Gastroesophageal sphincter (tissue), 4 donors: ENCODE measurements at regions not wholly inside any gene's neighbourhood (a gene's known extent, or its start where the extent isn't known, plus 50 kb on each side); places are given as distances from the start of the nearest gene placed in this dataset.

Experiments
- ATAC-seq: fragments of 150-250 bp; one replicate; pipeline ENCODE4 v1.9.1; 2016; ENCODE audit warnings: mild to moderate bottlenecking, moderate library complexity
- H3K27ac ChIP-seq, 4 donors: fragments of 200-600 bp; sonication (generic) in 3 of 4; 1 replicate in 3 of 4; 2 replicates in 1 of 4; pipeline ENCODE4 v1.5.1; 2016 to 2019
- H3K27me3 ChIP-seq: fragments of 200-600 bp; sonication (generic); one replicate; pipeline ENCODE4 v1.5.1; 2019
- H3K36me3 ChIP-seq, 2 donors: fragments of 200-600 bp; sonication (generic); one replicate each; pipeline ENCODE4 v1.5.1; 2019; ENCODE audit warnings: control low read depth in 1 of 2
- H3K4me1 ChIP-seq, 3 donors: fragments of 200-600 bp; sonication (generic); 1 replicate in 2 of 3; 2 replicates in 1 of 3; pipeline ENCODE4 v1.5.1; 2016 to 2019; ENCODE audit warnings: control low read depth in 2 of 3
- H3K4me3 ChIP-seq, 2 donors: fragments of 200-600 bp; sonication (generic); one replicate each; pipeline ENCODE4 v1.5.1; 2019; ENCODE audit warnings: mild to moderate bottlenecking in 1 of 2, moderate library complexity in 1 of 2
- H3K9me3 ChIP-seq, 3 donors: fragments of 200-600 bp; sonication (generic); one replicate each; pipeline ENCODE4 v1.5.1; 2017 to 2019; ENCODE audit warnings: control low read depth in 2 of 3
- EP300 ChIP-seq: sonication (generic); formaldehyde crosslinking; IDR thresholded peaks from one replicate; pipeline ENCODE4 v1.6.1; 2017; ENCODE audit warnings: antibody characterized with exemption, mild to moderate bottlenecking
- POLR2A ChIP-seq, 2 donors: fragments of 450-650 bp; IDR thresholded peaks; one replicate each; pipeline ENCODE4 v1.6.1; 2017; ENCODE audit warnings: antibody characterized with exemption in 2 of 2, mild to moderate bottlenecking in 2 of 2, moderate library complexity in 1 of 2
- POLR2AphosphoS5 ChIP-seq: sonication (generic); formaldehyde crosslinking; IDR thresholded peaks from one replicate; pipeline ENCODE4 v1.6.1; 2017; ENCODE audit warnings: antibody characterized with exemption
- WGBS, 2 donors: methylation state at CpG; one replicate each; pipeline ENCODE4 v1.1.5; 2018; ENCODE audit warnings: low coverage in 1 of 2; 5-methylcytosine and 5-hydroxymethylcytosine counted together
- TF ChIP-seq, protein P1 (sequence below), 4 experiments: fragments of 200-600 bp in 2 of 4; fragments of 450-650 bp in 2 of 4; sonication (generic) in 1 of 4; IDR thresholded peaks; one replicate each; pipeline ENCODE4 v1.5.1; 2017 to 2019; ENCODE audit warnings: antibody characterized with exemption in 4 of 4, mild to moderate bottlenecking in 2 of 4, moderate library complexity in 2 of 4

DNA sequence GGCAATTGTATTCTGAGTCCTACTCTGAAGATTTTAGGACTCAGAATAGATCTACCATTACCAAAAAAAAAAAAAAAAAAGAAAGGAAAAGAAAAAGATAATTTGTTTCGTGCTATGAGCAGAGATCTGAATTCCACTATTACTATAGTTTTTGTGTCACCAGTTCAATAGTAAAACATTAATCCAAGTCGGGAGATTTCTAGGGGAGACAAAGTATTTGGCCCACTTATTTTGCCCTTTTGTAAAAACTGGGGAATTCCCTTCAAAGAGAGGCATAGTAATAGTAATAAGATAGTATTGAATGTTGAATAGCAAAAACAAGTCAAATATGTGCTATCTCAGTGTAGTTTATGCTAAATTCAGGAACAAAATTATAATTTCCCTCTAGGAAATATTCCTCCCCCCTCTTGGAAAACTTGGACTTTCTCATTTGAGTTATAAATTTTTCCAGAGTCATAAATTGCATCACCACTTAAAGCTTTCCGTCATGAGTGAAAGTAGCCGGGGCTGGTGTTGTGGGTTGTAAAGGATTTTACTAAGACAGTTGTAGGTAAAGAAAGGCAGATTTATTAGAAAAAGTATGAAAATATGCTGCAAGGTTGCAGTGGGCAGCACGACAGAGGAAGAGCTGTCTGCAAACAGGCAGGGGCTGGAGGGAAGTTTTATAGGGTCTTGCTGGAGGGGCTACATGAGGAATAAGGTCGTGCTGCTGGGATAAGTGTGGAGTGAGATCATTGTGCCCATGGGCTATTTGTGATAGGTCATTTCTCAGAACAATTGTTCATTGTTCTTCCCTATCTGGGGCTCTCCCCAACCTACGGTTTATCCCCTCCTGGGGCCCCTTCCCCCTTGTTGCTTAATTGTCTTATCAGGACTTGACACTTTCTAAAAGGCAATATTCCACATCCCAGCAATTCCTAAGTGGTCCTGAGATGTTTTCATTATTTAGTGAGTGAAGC, 1009.9 kb downstream of the PLA2G4A start:
- H3K36me3 ChIP-seq: no peaks in the 10 kb centered on the region
- no peaks in the 10 kb centered on the region for H3K4me1 ChIP-seq
- H3K27ac ChIP-seq: no peak overlapping the region
- H3K27me3 ChIP-seq: no peaks in the 10 kb centered on the region
- WGBS, 2 donors: 59 to 70% methylated on average over 7 of the region's 7 CpGs
- peaks cover 0 to 6% (median 0%) of the 10 kb centered on the region in 3 donors for H3K9me3 ChIP-seq
- TF ChIP-seq POLR2AphosphoS5 (no peak), POLR2A (IDR thresholded peaks at IDR 0.05) (no peak), EP300 (no peak)
- TF ChIP-seq, protein P1, sequence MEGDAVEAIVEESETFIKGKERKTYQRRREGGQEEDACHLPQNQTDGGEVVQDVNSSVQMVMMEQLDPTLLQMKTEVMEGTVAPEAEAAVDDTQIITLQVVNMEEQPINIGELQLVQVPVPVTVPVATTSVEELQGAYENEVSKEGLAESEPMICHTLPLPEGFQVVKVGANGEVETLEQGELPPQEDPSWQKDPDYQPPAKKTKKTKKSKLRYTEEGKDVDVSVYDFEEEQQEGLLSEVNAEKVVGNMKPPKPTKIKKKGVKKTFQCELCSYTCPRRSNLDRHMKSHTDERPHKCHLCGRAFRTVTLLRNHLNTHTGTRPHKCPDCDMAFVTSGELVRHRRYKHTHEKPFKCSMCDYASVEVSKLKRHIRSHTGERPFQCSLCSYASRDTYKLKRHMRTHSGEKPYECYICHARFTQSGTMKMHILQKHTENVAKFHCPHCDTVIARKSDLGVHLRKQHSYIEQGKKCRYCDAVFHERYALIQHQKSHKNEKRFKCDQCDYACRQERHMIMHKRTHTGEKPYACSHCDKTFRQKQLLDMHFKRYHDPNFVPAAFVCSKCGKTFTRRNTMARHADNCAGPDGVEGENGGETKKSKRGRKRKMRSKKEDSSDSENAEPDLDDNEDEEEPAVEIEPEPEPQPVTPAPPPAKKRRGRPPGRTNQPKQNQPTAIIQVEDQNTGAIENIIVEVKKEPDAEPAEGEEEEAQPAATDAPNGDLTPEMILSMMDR (IDR thresholded peaks at IDR 0.05): no peak
- no peak for ATAC-seq
- H3K4me3 ChIP-seq: no peak overlapping the region

DNA sequence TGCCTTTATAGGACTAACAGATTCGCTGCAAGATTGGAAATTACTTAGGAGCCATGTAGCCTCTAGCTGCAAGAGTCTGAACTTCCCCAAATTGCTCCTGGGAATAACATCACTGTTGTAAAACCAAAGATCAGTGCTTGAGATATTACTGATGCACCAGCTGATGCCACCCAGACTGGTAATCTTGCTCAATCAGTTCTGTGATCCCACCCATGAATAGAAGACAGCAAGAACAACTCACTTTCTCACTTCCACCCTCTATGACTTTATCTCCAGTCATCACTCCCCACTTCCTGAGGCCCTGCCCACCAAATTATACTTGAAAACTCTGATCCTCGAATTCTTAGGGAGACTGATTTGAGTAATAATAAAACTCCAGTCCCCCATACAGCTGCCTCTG, 1011.1 kb downstream of the PLA2G4A start:
- 59 to 74% methylated on average over 2 of the region's 2 CpGs for WGBS, 2 donors
- no peak overlapping the region for H3K27ac ChIP-seq

DNA sequence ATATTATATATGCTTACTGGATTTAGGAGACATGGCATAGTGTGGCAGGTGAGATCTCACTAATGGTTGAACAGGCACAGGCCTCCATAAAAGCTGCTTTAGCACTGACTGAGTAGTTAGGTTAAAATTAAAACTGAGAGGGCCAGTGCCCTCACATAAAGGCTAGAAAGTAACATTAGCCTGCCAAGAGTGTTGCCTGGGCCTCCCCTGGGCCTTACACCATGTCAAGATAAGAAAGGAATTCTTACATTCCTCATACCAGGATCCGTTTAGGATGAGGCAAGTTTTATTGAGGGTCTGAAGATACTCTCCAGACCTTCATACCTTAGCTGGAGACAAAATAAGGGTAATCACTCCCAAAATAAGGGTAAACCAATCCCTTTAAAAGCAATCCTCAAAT, 1011.8 kb downstream of the PLA2G4A start:
- no peaks in the 10 kb centered on the region for H3K9me3 ChIP-seq
- no peaks in the 10 kb centered on the region for H3K36me3 ChIP-seq
- H3K4me3 ChIP-seq: no peak overlapping the region
- ATAC-seq: no peak
- TF ChIP-seq, protein P1 (IDR thresholded peaks at IDR 0.05): no peak
- TF ChIP-seq POLR2AphosphoS5 (no peak), POLR2A (IDR thresholded peaks at IDR 0.05) (no peak), EP300 (no peak)
- H3K27ac ChIP-seq: no peak overlapping the region
- H3K4me1 ChIP-seq: no peaks in the 10 kb centered on the region
- WGBS, 2 donors: 20% methylated on average over 1 of the region's 1 CpG; no CpG with 5 or more reads in 1 of the 2 donors
- H3K27me3 ChIP-seq: no peaks in the 10 kb centered on the region

More for the DNA sequence above, 1011.1 kb downstream of the PLA2G4A start:
- H3K4me1 ChIP-seq: no peaks in the 10 kb centered on the region
- H3K27me3 ChIP-seq: no peaks in the 10 kb centered on the region
- no peak for ATAC-seq
- H3K4me3 ChIP-seq: no peak overlapping the region
- no peaks in the 10 kb centered on the region for H3K36me3 ChIP-seq
- H3K9me3 ChIP-seq: no peaks in the 10 kb centered on the region
- no peak for TF ChIP-seq POLR2AphosphoS5
- no peak for TF ChIP-seq EP300
- TF ChIP-seq POLR2A (IDR thresholded peaks at IDR 0.05): no peak
- TF ChIP-seq, protein P1 (IDR thresholded peaks at IDR 0.05): no peak

DNA sequence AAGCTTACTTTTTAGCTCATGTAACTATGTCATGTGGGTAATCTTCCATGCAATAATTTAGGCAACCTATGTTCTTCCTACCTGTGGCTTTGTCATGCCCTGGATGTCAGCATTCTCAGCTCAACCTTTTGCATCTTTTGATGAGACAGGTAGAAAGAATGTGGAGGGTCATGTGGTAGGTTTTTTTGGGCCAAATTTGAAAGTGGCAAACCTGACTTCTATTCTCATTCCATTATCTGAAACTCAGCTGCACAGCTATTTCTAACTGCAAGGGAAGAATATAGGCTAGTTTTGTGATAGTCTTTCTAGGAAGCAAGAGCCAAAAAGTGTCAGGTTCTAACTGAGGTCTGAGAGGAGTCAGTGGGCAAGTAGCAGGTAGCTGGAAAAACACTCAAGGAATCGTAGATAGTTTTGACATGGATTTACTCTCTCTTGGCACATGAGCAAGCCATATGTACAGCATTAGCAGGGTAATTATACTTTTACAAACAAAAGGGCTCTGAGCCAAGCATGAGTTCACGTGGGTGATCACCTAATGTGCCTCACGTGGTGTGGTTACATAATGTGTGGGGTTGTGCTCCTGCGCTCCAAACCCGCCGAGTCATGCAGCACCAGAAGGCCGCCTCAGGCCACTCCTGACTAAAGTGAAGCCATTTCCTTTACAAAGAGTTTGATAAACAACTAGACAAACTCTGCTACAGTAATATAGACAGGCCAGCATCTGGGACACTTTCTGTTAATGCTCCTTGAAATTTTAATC, 1013.8 kb downstream of the PLA2G4A start:
- TF ChIP-seq POLR2A (IDR thresholded peaks at IDR 0.05) (no peak), POLR2AphosphoS5 (no peak), EP300 (no peak)
- TF ChIP-seq, protein P1 (IDR thresholded peaks at IDR 0.05): no peak
- Histone ChIP-seq H3K27me3 (no peaks in the 10 kb centered on the region), H3K4me3 (no peak overlapping the region), H3K9me3 (no peaks in the 10 kb centered on the region), H3K27ac (no peak overlapping the region), H3K4me1 (no peaks in the 10 kb centered on the region), H3K36me3 (no peaks in the 10 kb centered on the region)
- no peak for ATAC-seq
- WGBS, 2 donors: 69 to 85% methylated on average over 7 of the region's 7 CpGs
